22Rv1 (cell line): ENCODE measurements at regions not wholly inside any gene's neighbourhood (a gene's known extent, or its start where the extent isn't known, plus 50 kb on each side); places are given as distances from the start of the nearest gene placed in this dataset.

Source experiments
- CTCF ChIP-seq: fragments of 450-650 bp; IDR thresholded peaks from 2 replicates; pipeline ENCODE4 v1.5.1; 2017; ENCODE audit warnings: mild to moderate bottlenecking
- ZFX ChIP-seq: fragments of 450-650 bp; IDR thresholded peaks from 2 replicates; pipeline ENCODE4 v1.6.1; 2017; ENCODE audit warnings: antibody characterized with exemption, borderline replicate concordance

DNA sequence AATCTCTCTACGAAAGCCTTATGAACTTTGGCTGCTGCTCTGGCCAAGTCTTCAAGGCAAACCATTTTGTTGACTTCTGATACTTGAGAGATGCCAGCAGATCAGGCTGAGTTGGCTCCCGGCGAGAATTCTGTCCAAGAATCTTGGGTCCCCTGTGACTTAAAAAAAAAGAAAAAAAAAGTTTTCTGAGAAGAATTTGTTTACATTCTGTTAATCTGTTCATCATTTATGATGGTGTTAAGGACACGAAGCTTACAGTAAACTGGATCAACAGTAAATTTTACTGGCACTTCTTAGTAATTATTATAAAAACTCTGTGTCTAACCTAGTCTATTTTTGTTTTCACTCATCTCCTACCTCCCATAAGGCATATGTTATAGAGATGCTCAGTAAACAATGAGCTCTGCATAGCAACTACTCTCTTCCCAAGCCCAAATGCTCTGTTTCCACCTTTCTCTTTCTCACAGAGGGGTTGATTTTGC lies 320.9 kb upstream of the RASGRP1 start:
- TF ChIP-seq CTCF (no peak), ZFX (no peak)
